HFFc6 (cell line): ENCODE measurements at regions not wholly inside any gene's neighbourhood (a gene's known extent, or its start where the extent isn't known, plus 50 kb on each side); places are given as distances from the start of the nearest gene placed in this dataset.

Experiments
- DNase-seq: peaks from one replicate; pipeline ENCODE4 v3.0.0-alpha.2; 2018
- H3K27ac Mint-ChIP-seq: 2 replicates; pipeline ENCODE4 v1.8.0; 2020; ENCODE audit warnings: mild to moderate bottlenecking, mixed read lengths
- H3K27me3 Mint-ChIP-seq: 2 replicates; pipeline ENCODE4 v1.8.0; 2021; ENCODE audit warnings: mild to moderate bottlenecking, moderate library complexity, mixed read lengths; ENCODE audit not compliant: insufficient read depth
- H3K36me3 Mint-ChIP-seq: 2 replicates; pipeline ENCODE4 v1.8.0; 2021; ENCODE audit warnings: low read depth, mixed read lengths
- H3K4me1 Mint-ChIP-seq: 2 replicates; pipeline ENCODE4 v1.8.0; 2020; ENCODE audit warnings: low read depth, mixed read lengths
- H3K4me3 Mint-ChIP-seq: 2 replicates; pipeline ENCODE4 v1.8.0; 2020; ENCODE audit warnings: mild to moderate bottlenecking, moderate library complexity, mixed read lengths
- H3K9me3 Mint-ChIP-seq: 2 replicates; pipeline ENCODE4 v1.8.0; 2020; ENCODE audit warnings: mild to moderate bottlenecking, mixed read lengths
- CTCF ChIP-seq: fragments of 200-600 bp; sonication (generic); IDR thresholded peaks from 2 replicates; pipeline ENCODE4 v1.5.0; 2021; ENCODE audit warnings: antibody characterized with exemption, mild to moderate bottlenecking

DNA sequence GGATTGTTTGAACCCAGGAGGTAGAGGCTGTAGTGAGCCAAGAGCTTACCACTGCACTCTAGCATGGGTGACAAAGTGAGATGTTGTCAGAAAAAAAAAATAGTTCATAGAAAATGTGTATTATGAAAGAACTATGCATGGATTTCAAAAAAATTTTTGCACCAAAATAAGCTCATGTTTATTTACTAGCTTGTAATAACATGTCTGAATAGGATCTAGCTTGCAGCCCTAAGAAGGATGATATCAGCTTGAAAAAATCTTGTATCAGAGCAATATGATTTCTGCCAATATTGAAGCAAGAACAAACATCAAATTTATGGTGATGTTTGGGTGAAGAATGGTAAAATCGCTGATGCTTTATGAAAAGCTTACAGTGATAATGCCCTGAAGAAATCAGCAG is 97.0 kb upstream of the RFX8 start:
- no peak for TF ChIP-seq CTCF
- H3K36me3 Mint-ChIP-seq, result no peaks in the 10 kb centered on the region
- peaks cover 11% of the 10 kb centered on the region for H3K27me3 Mint-ChIP-seq
- no peak overlapping the region for H3K27ac Mint-ChIP-seq
- no peak for DNase-seq
- no peak overlapping the region for H3K4me3 Mint-ChIP-seq
- no peaks in the 10 kb centered on the region for H3K4me1 Mint-ChIP-seq
- H3K9me3 Mint-ChIP-seq, result no peaks in the 10 kb centered on the region

- H3K4me3 Mint-ChIP-seq, result no peak overlapping the region
Observed at GRCh38 chr2:101569886-101570520, 95.1 kb upstream of the RFX8 start.

GRCh38 chr2:101568969-101569368 is 94.1 kb upstream of the RFX8 start:
- no peaks in the 10 kb centered on the region for H3K36me3 Mint-ChIP-seq
- no peak for TF ChIP-seq CTCF
- H3K4me1 Mint-ChIP-seq, result no peaks in the 10 kb centered on the region
- no peak for DNase-seq
- no peak overlapping the region for H3K27ac Mint-ChIP-seq
- no peaks in the 10 kb centered on the region for H3K9me3 Mint-ChIP-seq
- peaks cover 16% of the 10 kb centered on the region for H3K27me3 Mint-ChIP-seq
- no peak overlapping the region for H3K4me3 Mint-ChIP-seq

More at GRCh38 chr2:101569886-101570520, 95.1 kb upstream of the RFX8 start:
- no peaks in the 10 kb centered on the region for H3K9me3 Mint-ChIP-seq
- no peaks in the 10 kb centered on the region for H3K36me3 Mint-ChIP-seq
- no peak for DNase-seq
- no peaks in the 10 kb centered on the region for H3K4me1 Mint-ChIP-seq
- H3K27ac Mint-ChIP-seq, result no peak overlapping the region
- TF ChIP-seq CTCF, result no peak
- peaks cover 16% of the 10 kb centered on the region for H3K27me3 Mint-ChIP-seq

DNA sequence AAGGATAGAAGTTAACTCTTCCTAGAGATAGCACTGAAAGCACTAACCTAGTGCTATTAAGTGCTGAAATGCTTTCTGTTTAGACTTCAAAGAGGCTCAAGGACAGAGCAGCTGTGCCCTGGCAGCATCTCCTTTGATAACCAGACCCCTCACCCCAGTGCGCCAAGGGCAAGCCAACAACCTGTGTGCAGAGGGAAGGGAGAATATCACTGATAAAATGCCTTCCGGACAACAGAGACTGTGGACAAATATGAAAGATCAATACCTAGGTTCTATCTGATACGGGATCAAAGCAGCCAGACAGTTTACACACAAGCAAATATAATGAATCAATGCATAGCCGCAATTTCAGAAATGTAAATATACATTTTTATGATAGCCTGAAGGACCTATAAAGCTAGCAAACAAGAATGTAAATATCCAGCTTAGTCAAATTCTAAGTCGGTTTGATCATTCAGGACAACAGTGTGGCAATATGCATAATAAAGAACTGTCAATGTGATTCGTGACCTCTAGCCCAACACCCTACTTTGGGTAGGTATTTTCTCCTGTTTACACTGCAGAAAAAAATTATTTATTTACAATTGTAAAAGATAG is 91.8 kb upstream of the RFX8 start:
- no peak for TF ChIP-seq CTCF
- no peak overlapping the region for H3K27ac Mint-ChIP-seq
- H3K36me3 Mint-ChIP-seq, result no peaks in the 10 kb centered on the region
- DNase-seq, result no peak
- H3K27me3 Mint-ChIP-seq, result peaks cover 13% of the 10 kb centered on the region
- no peak overlapping the region for H3K4me3 Mint-ChIP-seq
- H3K4me1 Mint-ChIP-seq, result no peaks in the 10 kb centered on the region
- no peaks in the 10 kb centered on the region for H3K9me3 Mint-ChIP-seq

GRCh38 chr2:101563849-101564248 is 88.9 kb upstream of the RFX8 start:
- peaks cover 11% of the 10 kb centered on the region for H3K27me3 Mint-ChIP-seq
- H3K4me3 Mint-ChIP-seq, result no peak overlapping the region
- DNase-seq, result no peak
- no peak for TF ChIP-seq CTCF
- peaks cover 8% of the 10 kb centered on the region for H3K9me3 Mint-ChIP-seq
- peaks cover 15% of the 10 kb centered on the region for H3K4me1 Mint-ChIP-seq
- H3K36me3 Mint-ChIP-seq, result peaks cover 6% of the 10 kb centered on the region; the same call in 1 of the 2 replicates
- no peak overlapping the region for H3K27ac Mint-ChIP-seq
